ENCODE measurements at regions not wholly inside any gene's neighbourhood (a gene's known extent, or its start where the extent isn't known, plus 50 kb on each side); places are given as distances from the start of the nearest gene placed in this dataset.

DNA sequence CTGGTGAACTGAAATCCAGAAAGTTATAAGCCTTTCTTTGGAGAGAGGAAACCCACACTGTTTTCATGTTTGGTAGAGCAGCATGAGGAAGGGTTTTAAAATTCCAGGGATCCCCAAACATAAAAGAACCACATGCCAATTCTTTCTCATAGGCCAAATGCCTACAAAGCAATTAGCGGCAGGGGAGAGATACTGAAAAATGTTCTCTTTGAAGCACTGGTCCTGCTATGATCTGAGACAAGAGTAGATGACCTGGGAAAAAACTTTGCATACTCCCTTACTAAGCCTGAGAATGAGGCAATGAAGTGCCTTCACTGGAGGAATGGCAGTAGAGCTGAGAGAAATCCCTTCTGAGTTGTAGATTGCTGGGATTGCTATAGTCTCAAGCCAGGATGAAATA, 1261.7 kb downstream of the DSC3 start:
- H3K4me1 Mint-ChIP-seq, result peaks cover 8% of the 10 kb centered on the region in 2 experiments
- H3K79me2 ChIP-seq (ENCODE audit: insufficient read depth, low read length), result no peaks in the 10 kb centered on the region
- no peak overlapping the region for H2AFZ ChIP-seq (ENCODE audit: low read length)

More for the DNA sequence above, 1261.7 kb downstream of the DSC3 start:
- H3K27me3 Mint-ChIP-seq (ENCODE audit: low read depth), result no peaks in the 10 kb centered on the region
- H3K23ac ChIP-seq (ENCODE audit: insufficient read length, low read depth, low read length), result no peak overlapping the region
- H3K4me3 Mint-ChIP-seq, result no peak overlapping the region
- H4K8ac ChIP-seq (replicated peaks; ENCODE audit: insufficient read length, low read depth, low read length), result no peak overlapping the region
- H4K20me1 ChIP-seq (ENCODE audit: control insufficient read depth, insufficient read depth, insufficient read length), result no peaks in the 10 kb centered on the region
- H2BK120ac ChIP-seq (ENCODE audit: low read depth, low read length, poor library complexity, severe bottlenecking), result no peak overlapping the region
- no peak overlapping the region for H4K5ac ChIP-seq (ENCODE audit: insufficient read length, low read depth, low read length)
- no peak overlapping the region for H3K4me2 ChIP-seq (ENCODE audit: insufficient read depth, insufficient read length, low read length)
- H3K23me2 ChIP-seq (ENCODE audit: insufficient read length, low read depth, low read length, poor library complexity, severe bottlenecking), result no peaks in the 10 kb centered on the region
- WGBS (ENCODE audit: extremely low coverage, insufficient read length, low lambda C conversion rate), result no CpG with 5 or more reads among the region's 1 CpG
- no peak overlapping the region for H3K27ac ChIP-seq (ENCODE audit: insufficient read length, low read depth, low read length)
- no peak overlapping the region for H3T11ph ChIP-seq (ENCODE audit: low read length)
- no peak overlapping the region for H2BK15ac ChIP-seq (ENCODE audit: low read depth, low read length)
- no peak overlapping the region for H3K18ac ChIP-seq (ENCODE audit: insufficient read length, low read depth, low read length)
- no peaks in the 10 kb centered on the region; the same call in 1 of the 2 replicates for H3K4me1 ChIP-seq (ENCODE audit: insufficient read depth, low read length)
- no peaks in the 10 kb centered on the region; a peak in 1 of 5 replicates for H3K9me3 Mint-ChIP-seq
- no peak overlapping the region for H3K9ac ChIP-seq (ENCODE audit: extremely low read depth, insufficient read length, low read length)
- H3K36me3 Mint-ChIP-seq (ENCODE audit: insufficient read depth in 1 of 3, low read depth in 3 of 3), result no peaks in the 10 kb centered on the region
- TF ChIP-seq, protein P1, sequence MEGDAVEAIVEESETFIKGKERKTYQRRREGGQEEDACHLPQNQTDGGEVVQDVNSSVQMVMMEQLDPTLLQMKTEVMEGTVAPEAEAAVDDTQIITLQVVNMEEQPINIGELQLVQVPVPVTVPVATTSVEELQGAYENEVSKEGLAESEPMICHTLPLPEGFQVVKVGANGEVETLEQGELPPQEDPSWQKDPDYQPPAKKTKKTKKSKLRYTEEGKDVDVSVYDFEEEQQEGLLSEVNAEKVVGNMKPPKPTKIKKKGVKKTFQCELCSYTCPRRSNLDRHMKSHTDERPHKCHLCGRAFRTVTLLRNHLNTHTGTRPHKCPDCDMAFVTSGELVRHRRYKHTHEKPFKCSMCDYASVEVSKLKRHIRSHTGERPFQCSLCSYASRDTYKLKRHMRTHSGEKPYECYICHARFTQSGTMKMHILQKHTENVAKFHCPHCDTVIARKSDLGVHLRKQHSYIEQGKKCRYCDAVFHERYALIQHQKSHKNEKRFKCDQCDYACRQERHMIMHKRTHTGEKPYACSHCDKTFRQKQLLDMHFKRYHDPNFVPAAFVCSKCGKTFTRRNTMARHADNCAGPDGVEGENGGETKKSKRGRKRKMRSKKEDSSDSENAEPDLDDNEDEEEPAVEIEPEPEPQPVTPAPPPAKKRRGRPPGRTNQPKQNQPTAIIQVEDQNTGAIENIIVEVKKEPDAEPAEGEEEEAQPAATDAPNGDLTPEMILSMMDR (conservative IDR thresholded peaks at IDR 0.05), result no peak
- DNase-seq, result no peak
- H4K91ac ChIP-seq (ENCODE audit: insufficient read length, low read depth, low read length), result no peak overlapping the region
- H3K4ac ChIP-seq (ENCODE audit: low read depth, low read length), result no peak overlapping the region
- H2AK5ac ChIP-seq (ENCODE audit: insufficient read length, low read length), result no peak overlapping the region
- no peak overlapping the region for H2BK12ac ChIP-seq (ENCODE audit: insufficient read length, low read depth, low read length)
- 0 out of 7 replicates have a peak overlapping the region, but pooled peaks of 1 of the 3 experiments have one; percentile 20 for H3K27ac Mint-ChIP-seq
- H3K79me1 ChIP-seq (ENCODE audit: insufficient read depth, low read depth, low read length, poor library complexity, severe bottlenecking), result no peaks in the 10 kb centered on the region
- no peak overlapping the region for H2BK5ac ChIP-seq (ENCODE audit: insufficient read length, low read length)
- H3K9me3 ChIP-seq (ENCODE audit: control insufficient read depth, low read depth, low read length), result no peaks in the 10 kb centered on the region
- no peak overlapping the region for H3K56ac ChIP-seq (ENCODE audit: insufficient read length, low read depth, low read length)
- no peak overlapping the region for H2BK20ac ChIP-seq (ENCODE audit: low read depth, low read length, poor library complexity, severe bottlenecking)
- H3K27me3 ChIP-seq (ENCODE audit: insufficient read depth, low read length), result no peaks in the 10 kb centered on the region
- no peak overlapping the region for H3K14ac ChIP-seq (ENCODE audit: insufficient read depth, low read length)
